ENCODE measurements at regions not wholly inside any gene's neighbourhood (a gene's known extent, or its start where the extent isn't known, plus 50 kb on each side); places are given as distances from the start of the nearest gene placed in this dataset.

DNA sequence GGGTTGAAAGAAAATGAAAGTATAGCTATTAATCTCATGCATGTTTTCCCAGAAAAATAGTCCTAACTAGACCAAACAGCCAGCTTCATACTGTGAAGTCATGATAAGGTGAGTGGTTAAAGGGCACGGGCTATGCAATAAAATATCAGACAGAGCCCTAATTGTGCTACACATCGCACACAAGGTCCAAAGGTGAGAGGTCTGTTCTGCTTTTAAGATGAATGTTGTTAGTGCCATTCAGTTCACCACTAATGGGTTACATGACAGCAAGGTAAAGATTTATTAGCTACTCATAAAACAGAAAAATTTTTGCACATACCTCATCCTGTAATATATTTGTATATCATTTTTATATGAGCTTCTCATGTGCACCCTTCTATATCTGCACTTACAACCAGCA lies 105.0 kb upstream of the STK17B start:
- DNase-seq (ENCODE audit: low read depth, low spot score) = no peak
- ChIA-PET POLR2A (interaction anchor here (0.7 to 1.2 kb wide), 3 partner anchors 17 to 58 kb away, joined by 3 to 4 read pairs (median 3); no protein-coding TSS in a partner anchor), CTCF (interaction anchor here (0.7 to 5.5 kb wide), 38 partner anchors 9 to 483 kb away, joined by 3 to 75 read pairs (median 5); partner anchors contain the start of genes DNAH7 and STK17B)
- TF ChIP-seq, protein P1, sequence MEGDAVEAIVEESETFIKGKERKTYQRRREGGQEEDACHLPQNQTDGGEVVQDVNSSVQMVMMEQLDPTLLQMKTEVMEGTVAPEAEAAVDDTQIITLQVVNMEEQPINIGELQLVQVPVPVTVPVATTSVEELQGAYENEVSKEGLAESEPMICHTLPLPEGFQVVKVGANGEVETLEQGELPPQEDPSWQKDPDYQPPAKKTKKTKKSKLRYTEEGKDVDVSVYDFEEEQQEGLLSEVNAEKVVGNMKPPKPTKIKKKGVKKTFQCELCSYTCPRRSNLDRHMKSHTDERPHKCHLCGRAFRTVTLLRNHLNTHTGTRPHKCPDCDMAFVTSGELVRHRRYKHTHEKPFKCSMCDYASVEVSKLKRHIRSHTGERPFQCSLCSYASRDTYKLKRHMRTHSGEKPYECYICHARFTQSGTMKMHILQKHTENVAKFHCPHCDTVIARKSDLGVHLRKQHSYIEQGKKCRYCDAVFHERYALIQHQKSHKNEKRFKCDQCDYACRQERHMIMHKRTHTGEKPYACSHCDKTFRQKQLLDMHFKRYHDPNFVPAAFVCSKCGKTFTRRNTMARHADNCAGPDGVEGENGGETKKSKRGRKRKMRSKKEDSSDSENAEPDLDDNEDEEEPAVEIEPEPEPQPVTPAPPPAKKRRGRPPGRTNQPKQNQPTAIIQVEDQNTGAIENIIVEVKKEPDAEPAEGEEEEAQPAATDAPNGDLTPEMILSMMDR (IDR thresholded peaks at IDR 0.05; ENCODE audit: insufficient read depth, low read length, missing control alignments) = no peak
- no peak overlapping the region for H3K4me3 ChIP-seq (ENCODE audit: low read depth, low read length)

GRCh38 chr2:196277002-196277401 lies 105.6 kb upstream of the STK17B start:
- TF ChIP-seq, protein P1 (IDR thresholded peaks at IDR 0.05; ENCODE audit: insufficient read depth, low read length, missing control alignments) = peak; percentile 42
- no peak for DNase-seq (ENCODE audit: low read depth, low spot score)
- POLR2A ChIA-PET = interaction anchor here (1.1 to 1.2 kb wide), 2 partner anchors 17 to 58 kb away, joined by 3 to 4 read pairs; no protein-coding TSS in a partner anchor
- H3K4me3 ChIP-seq (ENCODE audit: low read depth, low read length) = no peak overlapping the region
- CTCF ChIA-PET = interaction anchor here (0.8 to 5.5 kb wide), 34 partner anchors 8 to 483 kb away, joined by 3 to 75 read pairs (median 6); partner anchors contain the start of genes DNAH7 and STK17B

DNA sequence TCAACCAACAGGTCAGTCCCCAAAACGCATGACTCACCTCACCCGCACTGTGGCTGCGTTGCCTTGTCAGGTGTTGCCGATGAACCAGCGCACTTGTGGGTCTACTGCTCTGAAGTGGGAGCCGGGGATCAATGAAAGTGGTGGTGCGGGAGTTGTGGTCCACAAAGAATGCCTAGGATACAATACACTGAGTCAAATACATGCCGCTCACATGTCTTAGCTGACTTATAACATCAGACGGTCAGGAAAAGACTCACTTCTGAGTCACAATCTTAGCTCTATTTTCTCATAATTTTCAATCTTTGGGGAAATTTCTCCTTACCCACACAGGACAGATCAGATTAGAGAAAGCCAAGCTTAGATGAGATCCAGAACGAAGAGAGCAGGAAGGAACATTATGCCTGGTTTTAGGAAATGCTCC lies 107.1 kb upstream of the STK17B start:
- ChIA-PET CTCF (interaction anchor here (0.8 to 5.5 kb wide), 17 partner anchors 11 to 481 kb away, joined by 3 to 75 read pairs (median 4); partner anchors contain the start of genes DNAH7 and STK17B), POLR2A (interaction anchor here (0.7 to 1.2 kb wide), 6 partner anchors 18 to 200 kb away, joined by 3 to 5 read pairs (median 4); partner anchors contain the start of gene STK17B)
- DNase-seq (ENCODE audit: low read depth, low spot score) = no peak

DNA sequence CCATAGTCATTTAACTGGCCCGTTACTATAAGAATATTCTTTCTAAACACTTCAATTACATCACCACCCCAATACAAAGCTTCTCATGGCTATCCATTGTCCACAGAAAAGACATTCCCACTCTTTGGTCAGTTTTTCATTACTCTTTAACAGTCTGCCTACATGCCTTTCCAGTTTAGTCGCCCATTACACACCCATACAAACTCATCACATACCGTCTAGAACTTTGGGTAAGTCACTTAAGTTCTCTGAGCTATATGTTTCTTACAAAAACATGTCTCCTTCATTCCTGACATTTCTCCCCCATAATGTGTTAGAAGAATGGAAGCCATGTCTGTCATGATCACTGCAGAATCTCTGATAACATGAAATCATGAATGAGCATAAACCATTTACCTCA lies 108.2 kb upstream of the STK17B start:
- no peak for DNase-seq (ENCODE audit: low read depth, low spot score)
- ChIA-PET CTCF (interaction anchor here (1.0 to 5.5 kb wide), 10 partner anchors 11 to 480 kb away, joined by 3 to 75 read pairs (median 4); no protein-coding TSS in a partner anchor), POLR2A (interaction anchor here (1.0 kb wide), 1 partner anchor 108 kb away, joined by 3 read pairs; the partner anchor contains the start of gene STK17B)
- TF ChIP-seq, protein P1 (IDR thresholded peaks at IDR 0.05; ENCODE audit: insufficient read depth, low read length, missing control alignments) = no peak
- H3K4me3 ChIP-seq (ENCODE audit: low read depth, low read length) = no peak overlapping the region

More for the DNA sequence above, 107.1 kb upstream of the STK17B start:
- TF ChIP-seq, protein P1 (IDR thresholded peaks at IDR 0.05; ENCODE audit: insufficient read depth, low read length, missing control alignments) = no peak
- H3K4me3 ChIP-seq (ENCODE audit: low read depth, low read length) = peak overlapping the region; percentile 21; the same call in 1 of the 2 replicates

- ChIA-PET POLR2A (no interaction called here), CTCF (interaction anchor here (1.1 to 2.7 kb wide), 7 partner anchors 8 to 207 kb away, joined by 3 to 11 read pairs (median 6); no protein-coding TSS in a partner anchor)
- TF ChIP-seq, protein P1 (IDR thresholded peaks at IDR 0.05; ENCODE audit: insufficient read depth, low read length, missing control alignments) = no peak
- no peak for DNase-seq (ENCODE audit: low read depth, low spot score)
- H3K4me3 ChIP-seq (ENCODE audit: low read depth, low read length) = no peak overlapping the region
Observed at GRCh38 chr2:196284144-196284844, 112.9 kb upstream of the STK17B start.

Measured in AG04449 (cell line).